ENCODE measurements at regions not wholly inside any gene's neighbourhood (a gene's known extent, or its start where the extent isn't known, plus 50 kb on each side); places are given as distances from the start of the nearest gene placed in this dataset.

GRCh38 chr5:72055636-72056035, 51.6 kb upstream of the MAP1B start:
- DNase-seq (ENCODE audit: low spot score): no peak
